Astrocyte of the spinal cord (primary cell): ENCODE measurements at regions not wholly inside any gene's neighbourhood (a gene's known extent, or its start where the extent isn't known, plus 50 kb on each side); places are given as distances from the start of the nearest gene placed in this dataset.
A peak's percentile ranks its signal among the peaks of the same experiment; 100 is the strongest.

Experiments used
- DNase-seq: peaks from one replicate; pipeline ENCODE4 v3.0.0; 2011; ENCODE audit warnings: low read depth, low spot score
- H3K4me3 ChIP-seq: 2 replicates; pipeline ENCODE4 v1.5.1; 2011; ENCODE audit warnings: low read depth, mild to moderate bottlenecking, low read length, moderate library complexity
- CTCF ChIP-seq: IDR thresholded peaks from 2 replicates; pipeline ENCODE4 v1.5.1; 2012; ENCODE audit warnings: low read depth, mild to moderate bottlenecking, low read length, inconsistent platforms
- in situ Hi-C: cut with HindIII; loops from 2 replicates; pipeline ENCODE4 v1.10.0; 2017; ENCODE audit warnings: low sequenced_read_pairs

GRCh38 chr3:187802928-187803259, 57.6 kb upstream of the BCL6 start:
- no peak for DNase-seq
- TF ChIP-seq CTCF: no peak
- in situ Hi-C loops: no loop called here
- no peak overlapping the region for H3K4me3 ChIP-seq

DNA sequence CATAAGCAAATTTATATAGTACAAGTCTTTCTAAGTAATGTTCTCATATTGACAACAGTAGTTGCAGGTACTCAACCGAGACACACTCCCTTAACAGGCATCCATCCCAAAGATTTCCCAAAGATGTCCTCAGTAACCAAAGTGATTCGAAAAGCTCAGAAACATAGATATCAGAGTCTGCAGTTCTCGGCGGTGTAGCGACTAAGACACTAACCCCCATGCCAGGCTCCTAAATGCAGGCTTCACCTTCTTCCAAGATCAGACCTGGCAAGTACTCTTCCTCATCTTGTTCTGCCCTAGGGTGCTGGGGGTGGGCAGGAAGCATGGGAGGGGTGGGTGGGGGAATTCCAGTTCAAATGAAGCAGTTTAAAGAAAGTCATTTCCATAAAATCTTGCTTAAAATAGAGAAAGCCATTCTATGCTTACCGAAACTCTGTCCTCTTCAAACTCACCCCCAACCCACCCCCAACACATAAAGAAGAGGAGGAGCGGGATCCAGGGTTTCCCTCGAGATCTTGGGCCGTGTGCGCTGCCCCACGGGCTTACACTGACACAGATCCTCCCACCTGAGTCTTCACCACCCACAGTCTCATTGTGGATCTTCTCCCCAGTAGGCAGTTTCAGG, 59.0 kb upstream of the BCL6 start:
- DNase-seq: no peak
- no peak overlapping the region for H3K4me3 ChIP-seq
- no peak for TF ChIP-seq CTCF
- in situ Hi-C loops: no loop called here

- no peak overlapping the region for H3K4me3 ChIP-seq
- no peak for TF ChIP-seq CTCF
- in situ Hi-C loops: no loop called here
- DNase-seq: no peak
Measured at GRCh38 chr3:187804745-187805121, 59.5 kb upstream of the BCL6 start.

GRCh38 chr3:187805774-187806173, 60.5 kb upstream of the BCL6 start:
- no peak for DNase-seq
- H3K4me3 ChIP-seq: no peak overlapping the region
- in situ Hi-C loops: no loop called here
- no peak for TF ChIP-seq CTCF

DNA sequence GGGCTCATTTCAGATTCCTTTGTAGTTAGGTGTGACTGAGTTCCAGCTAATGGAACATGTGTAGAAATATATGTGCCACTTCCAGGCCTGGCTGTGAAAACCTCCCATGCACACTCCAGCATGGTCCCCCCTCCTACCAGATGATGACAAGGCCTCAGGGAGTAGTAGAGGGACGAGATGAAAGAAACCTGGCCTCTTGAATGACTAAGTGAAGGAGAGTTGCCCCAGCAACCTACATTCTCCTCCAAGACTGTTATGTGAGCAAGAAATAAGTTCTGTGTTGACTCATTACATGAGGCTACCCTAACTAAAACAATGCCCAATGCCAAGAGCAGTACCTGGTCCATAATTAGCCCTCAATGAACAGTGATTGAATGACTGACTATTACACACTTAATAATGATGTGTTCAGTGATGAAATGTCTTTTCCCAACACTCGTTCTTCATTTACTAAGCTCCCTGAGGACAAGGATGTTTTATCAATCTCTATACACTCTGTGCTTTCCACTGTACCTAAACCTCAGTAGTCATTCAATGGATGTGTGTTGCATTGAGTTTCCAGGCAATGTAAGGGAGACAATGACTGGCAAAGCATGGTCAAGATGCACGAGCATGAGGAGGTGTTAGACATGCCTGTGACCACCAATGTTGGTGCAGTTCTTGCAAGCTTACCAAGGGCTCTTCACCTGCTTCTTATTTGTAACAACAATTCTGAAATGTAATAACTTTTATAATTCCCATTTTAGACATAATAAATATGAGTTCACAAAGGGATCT, 62.0 kb upstream of the BCL6 start:
- in situ Hi-C loops: no loop called here
- no peak for TF ChIP-seq CTCF
- H3K4me3 ChIP-seq: no peak overlapping the region
- DNase-seq: peak; percentile 44

DNA sequence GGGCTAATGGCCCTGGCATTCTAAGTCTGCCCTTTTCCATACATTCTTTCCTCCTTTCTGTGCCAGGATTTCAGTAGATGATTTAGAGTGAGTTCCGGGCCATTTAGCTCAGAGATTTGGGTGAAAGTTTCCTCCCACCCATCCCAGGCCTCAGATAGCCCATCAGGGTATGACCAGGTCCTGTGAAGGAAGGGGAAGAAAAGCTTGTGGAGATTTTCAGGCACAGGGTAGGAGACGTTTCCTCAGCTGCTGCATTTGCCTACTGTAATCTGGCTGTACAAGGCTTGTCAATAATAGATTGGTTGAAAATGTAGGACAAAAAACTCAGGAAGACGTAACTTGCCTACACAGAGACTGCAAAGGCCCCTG, 63.2 kb upstream of the BCL6 start:
- no peak for DNase-seq
- no peak overlapping the region for H3K4me3 ChIP-seq
- TF ChIP-seq CTCF: no peak
- in situ Hi-C loops: no loop called here
